ENCODE measurements at regions not wholly inside any gene's neighbourhood (a gene's known extent, or its start where the extent isn't known, plus 50 kb on each side); places are given as distances from the start of the nearest gene placed in this dataset.

DNA sequence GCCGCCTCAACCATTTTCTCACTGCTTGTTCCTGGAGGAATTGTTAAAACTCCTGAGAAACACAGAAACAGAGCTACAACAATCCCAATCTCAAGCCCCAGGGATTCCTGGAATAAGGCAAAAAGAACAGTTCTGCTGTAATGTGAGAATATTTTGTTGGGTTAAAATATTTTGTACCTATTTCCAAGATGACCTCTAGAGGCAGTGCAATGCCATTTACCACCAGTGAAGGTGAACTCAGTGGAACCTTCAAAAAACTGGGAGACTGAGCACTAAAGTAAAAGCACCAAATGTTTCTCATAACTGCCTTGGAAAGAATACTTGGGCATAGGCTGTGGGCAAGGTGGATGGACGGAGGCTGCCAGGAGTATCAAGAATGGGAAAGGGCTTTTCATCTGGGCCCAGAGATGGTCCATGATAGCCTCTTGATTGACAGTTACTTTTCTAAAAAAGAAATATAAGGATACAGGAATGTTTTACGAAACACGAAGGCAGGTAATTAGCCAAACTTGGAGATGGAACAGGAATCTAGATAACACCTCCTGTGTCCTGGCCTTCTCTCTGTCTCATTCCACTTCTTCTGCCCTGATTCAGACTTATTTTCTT, 334.0 kb upstream of the FLRT2 start:
- TF ChIP-seq, protein P1, sequence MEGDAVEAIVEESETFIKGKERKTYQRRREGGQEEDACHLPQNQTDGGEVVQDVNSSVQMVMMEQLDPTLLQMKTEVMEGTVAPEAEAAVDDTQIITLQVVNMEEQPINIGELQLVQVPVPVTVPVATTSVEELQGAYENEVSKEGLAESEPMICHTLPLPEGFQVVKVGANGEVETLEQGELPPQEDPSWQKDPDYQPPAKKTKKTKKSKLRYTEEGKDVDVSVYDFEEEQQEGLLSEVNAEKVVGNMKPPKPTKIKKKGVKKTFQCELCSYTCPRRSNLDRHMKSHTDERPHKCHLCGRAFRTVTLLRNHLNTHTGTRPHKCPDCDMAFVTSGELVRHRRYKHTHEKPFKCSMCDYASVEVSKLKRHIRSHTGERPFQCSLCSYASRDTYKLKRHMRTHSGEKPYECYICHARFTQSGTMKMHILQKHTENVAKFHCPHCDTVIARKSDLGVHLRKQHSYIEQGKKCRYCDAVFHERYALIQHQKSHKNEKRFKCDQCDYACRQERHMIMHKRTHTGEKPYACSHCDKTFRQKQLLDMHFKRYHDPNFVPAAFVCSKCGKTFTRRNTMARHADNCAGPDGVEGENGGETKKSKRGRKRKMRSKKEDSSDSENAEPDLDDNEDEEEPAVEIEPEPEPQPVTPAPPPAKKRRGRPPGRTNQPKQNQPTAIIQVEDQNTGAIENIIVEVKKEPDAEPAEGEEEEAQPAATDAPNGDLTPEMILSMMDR (conservative IDR thresholded peaks at IDR 0.05; ENCODE audit: low read depth in 2 of 2) = peak; percentile 63 to 70
- no peak for TF ChIP-seq POLR2AphosphoS5 (IDR thresholded peaks at IDR 0.05; ENCODE audit: low read depth)
- Histone ChIP-seq H3K36me3 (ENCODE audit: insufficient read depth) (no peaks in the 10 kb centered on the region), H3K4me3 (no peak overlapping the region), H2AFZ (no peak overlapping the region), H3K27ac (ENCODE audit: low read depth) (no peak overlapping the region), H3K4me2 (no peak overlapping the region), H3K4me1 (ENCODE audit: insufficient read depth) (no peaks in the 10 kb centered on the region), H3K27me3 (ENCODE audit: insufficient read depth) (no peaks in the 10 kb centered on the region), H3F3A (replicated peaks; ENCODE audit: low read depth) (no peaks in the 10 kb centered on the region), H3K79me2 (replicated peaks; ENCODE audit: insufficient read depth) (no peaks in the 10 kb centered on the region), H3K9me2 (ENCODE audit: insufficient read depth) (no peaks in the 10 kb centered on the region; the same call in 1 of the 2 replicates), H4K20me1 (replicated peaks; ENCODE audit: insufficient read depth) (no peaks in the 10 kb centered on the region)
- H3K27me3 Mint-ChIP-seq (ENCODE audit: insufficient read depth, low read depth, poor library complexity) = no peaks in the 10 kb centered on the region
- no peaks in the 10 kb centered on the region for H3K36me3 Mint-ChIP-seq (ENCODE audit: low read depth)
- no peak overlapping the region for H3K4me3 Mint-ChIP-seq
- ATAC-seq = no peak; the same call in 2 of the 3 replicates
- peak; percentile 39 for DNase-seq (ENCODE audit: low spot score)
- H3K9me3 Mint-ChIP-seq = no peaks in the 10 kb centered on the region
- H3K27ac Mint-ChIP-seq = no peak overlapping the region
- H3K4me1 Mint-ChIP-seq = peaks cover 2% of the 10 kb centered on the region; the same call in 2 of the 3 replicates

DNA sequence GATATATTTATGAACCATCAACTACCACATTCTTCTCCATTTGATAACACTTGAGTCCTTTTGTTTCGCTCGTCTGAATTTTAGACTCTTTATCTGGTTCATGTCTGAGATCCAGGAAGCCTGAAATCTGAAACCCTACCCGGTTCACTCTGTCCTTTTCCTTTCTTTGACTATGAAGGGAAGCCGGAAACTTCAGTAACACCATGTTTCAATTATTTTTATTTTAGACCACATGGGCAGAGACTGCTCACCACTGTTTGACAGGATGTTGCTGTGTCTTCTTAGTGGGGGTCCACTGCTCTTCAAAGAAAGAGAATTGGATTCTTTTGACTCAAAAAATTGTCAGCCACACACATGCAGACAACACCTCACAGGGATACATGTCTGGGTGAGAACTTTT, 331.9 kb upstream of the FLRT2 start:
- no peaks in the 10 kb centered on the region; the same call in 2 of the 3 replicates for H3K9me3 Mint-ChIP-seq
- no peaks in the 10 kb centered on the region for H3K27me3 Mint-ChIP-seq (ENCODE audit: insufficient read depth, low read depth, poor library complexity)
- no peak overlapping the region for H3K4me2 ChIP-seq
- no peaks in the 10 kb centered on the region; the same call in 1 of the 2 replicates for H3K9me2 ChIP-seq (ENCODE audit: insufficient read depth)
- H3K36me3 ChIP-seq (ENCODE audit: insufficient read depth) = no peaks in the 10 kb centered on the region
- no peak overlapping the region for H3K4me3 ChIP-seq
- no peak overlapping the region for H3K4me3 Mint-ChIP-seq
- no peaks in the 10 kb centered on the region for H3K27me3 ChIP-seq (ENCODE audit: insufficient read depth)
- no peaks in the 10 kb centered on the region for H3K36me3 Mint-ChIP-seq (ENCODE audit: low read depth)
- no peak for DNase-seq (ENCODE audit: low spot score)
- H2AFZ ChIP-seq = peak overlapping the region; percentile 33; the same call in 1 of the 2 replicates
- H3F3A ChIP-seq (replicated peaks; ENCODE audit: low read depth) = no peaks in the 10 kb centered on the region
- peaks cover 13% of the 10 kb centered on the region for H3K4me1 Mint-ChIP-seq
- H3K4me1 ChIP-seq (ENCODE audit: insufficient read depth) = peaks cover 10% of the 10 kb centered on the region; the same call in 1 of the 2 replicates
- H3K27ac ChIP-seq (ENCODE audit: low read depth) = no peak overlapping the region
- no peaks in the 10 kb centered on the region for H3K79me2 ChIP-seq (replicated peaks; ENCODE audit: insufficient read depth)
- no peaks in the 10 kb centered on the region for H4K20me1 ChIP-seq (replicated peaks; ENCODE audit: insufficient read depth)
- no peak for ATAC-seq
- TF ChIP-seq, protein P2, sequence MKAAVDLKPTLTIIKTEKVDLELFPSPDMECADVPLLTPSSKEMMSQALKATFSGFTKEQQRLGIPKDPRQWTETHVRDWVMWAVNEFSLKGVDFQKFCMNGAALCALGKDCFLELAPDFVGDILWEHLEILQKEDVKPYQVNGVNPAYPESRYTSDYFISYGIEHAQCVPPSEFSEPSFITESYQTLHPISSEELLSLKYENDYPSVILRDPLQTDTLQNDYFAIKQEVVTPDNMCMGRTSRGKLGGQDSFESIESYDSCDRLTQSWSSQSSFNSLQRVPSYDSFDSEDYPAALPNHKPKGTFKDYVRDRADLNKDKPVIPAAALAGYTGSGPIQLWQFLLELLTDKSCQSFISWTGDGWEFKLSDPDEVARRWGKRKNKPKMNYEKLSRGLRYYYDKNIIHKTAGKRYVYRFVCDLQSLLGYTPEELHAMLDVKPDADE (IDR thresholded peaks at IDR 0.05) = no peak
- TF ChIP-seq EZH2phosphoT487 (IDR thresholded peaks at IDR 0.05; ENCODE audit: unreplicated experiment) (no peak), NANOG (IDR thresholded peaks at IDR 0.05; ENCODE audit: borderline replicate concordance) (no peak), JUNB (IDR thresholded peaks at IDR 0.05; ENCODE audit: unreplicated experiment) (no peak), ZNF331 (CRISPR knock-in tag; IDR thresholded peaks at IDR 0.05; ENCODE audit: low read depth) (no peak), EZH2 (IDR thresholded peaks at IDR 0.05; ENCODE audit: low read depth, unreplicated experiment) (no peak), STAT1 (IDR thresholded peaks at IDR 0.05; ENCODE audit: unreplicated experiment) (no peak), ZNF114 (CRISPR knock-in tag; IDR thresholded peaks at IDR 0.05) (no peak)
- TF ChIP-seq, protein P1 (conservative IDR thresholded peaks at IDR 0.05; ENCODE audit: low read depth in 2 of 2) = no peak
- no peak overlapping the region for H3K27ac Mint-ChIP-seq

Measured in GM23338 (cell line).